Renal cortical epithelial cell (primary cell): ENCODE measurements at regions not wholly inside any gene's neighbourhood (a gene's known extent, or its start where the extent isn't known, plus 50 kb on each side); places are given as distances from the start of the nearest gene placed in this dataset.

Experiments
- DNase-seq: peaks from one replicate; pipeline ENCODE4 v3.0.0-alpha.2; 2011; ENCODE audit warnings: low read depth

- DNase-seq, result no peak
Measured at GRCh38 chr1:244196571-244197285, 145.6 kb downstream of the ZBTB18 start.

- DNase-seq, result no peak
Measured at GRCh38 chr1:244197851-244198375, 146.8 kb downstream of the ZBTB18 start.

GRCh38 chr1:244199902-244200301, 148.8 kb downstream of the ZBTB18 start:
- DNase-seq, result no peak

- no peak for DNase-seq
Measured at GRCh38 chr1:244200596-244200995, 149.5 kb downstream of the ZBTB18 start.

DNA sequence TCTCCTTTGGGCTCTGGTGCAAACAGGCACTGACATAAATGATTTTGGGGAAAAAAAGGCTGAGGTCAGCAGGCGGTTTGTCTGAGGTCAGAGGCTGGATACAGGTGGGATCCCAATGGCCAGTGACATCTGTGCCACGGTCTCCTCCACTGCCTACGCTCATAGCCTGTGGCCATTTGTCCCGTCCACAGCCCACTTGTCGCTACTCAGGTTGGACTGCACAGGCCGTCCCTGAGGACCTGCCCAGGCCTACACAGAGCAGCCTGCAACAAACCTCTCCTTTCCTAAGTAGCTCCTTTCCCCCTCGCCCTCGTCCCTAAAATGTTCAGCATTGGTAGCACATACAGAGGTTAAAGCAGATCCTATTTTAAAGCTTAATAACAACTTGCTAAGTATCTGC, 150.7 kb downstream of the ZBTB18 start:
- DNase-seq, result no peak

DNA sequence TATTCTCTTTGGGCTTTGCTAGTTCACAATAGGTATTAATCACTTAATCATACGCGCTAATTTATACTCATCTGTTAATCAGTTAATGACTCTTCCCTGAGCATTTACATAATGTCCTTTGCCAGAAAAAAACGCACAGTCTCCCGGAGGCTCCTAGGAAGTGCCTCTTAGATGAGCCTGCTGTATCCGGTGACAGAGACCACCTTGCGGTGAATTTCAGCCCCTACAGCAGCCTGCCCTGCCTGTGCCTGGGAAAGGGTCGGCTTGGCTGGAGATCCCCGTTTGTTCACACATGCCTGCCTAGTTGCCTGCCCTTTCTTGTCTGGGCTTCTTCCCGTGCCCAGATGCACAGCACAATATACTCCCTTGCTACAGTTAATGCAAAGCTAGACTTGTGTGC, 152.9 kb downstream of the ZBTB18 start:
- no peak for DNase-seq

DNA sequence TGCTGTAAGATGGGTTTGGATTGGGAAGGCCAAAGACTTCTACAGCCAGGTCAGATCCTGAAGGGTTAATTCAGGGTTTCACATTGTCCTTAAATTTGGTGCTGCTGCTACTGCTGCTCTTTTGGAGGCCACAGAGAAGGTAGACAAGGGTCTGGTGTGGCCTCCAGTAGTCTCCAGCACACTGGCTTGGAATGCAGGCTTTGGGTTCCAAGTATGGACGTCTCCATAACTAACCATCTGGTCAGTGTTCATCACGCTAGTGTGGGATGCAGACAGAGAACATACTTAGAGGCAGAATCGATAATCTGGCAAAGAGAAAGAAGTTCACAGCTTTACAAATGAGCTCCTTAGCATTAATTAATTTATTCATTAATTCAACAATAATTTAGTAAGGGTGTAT, 154.1 kb downstream of the ZBTB18 start:
- no peak for DNase-seq

- no peak for DNase-seq
Measured at GRCh38 chr1:244205906-244206305, 154.8 kb downstream of the ZBTB18 start.

DNA sequence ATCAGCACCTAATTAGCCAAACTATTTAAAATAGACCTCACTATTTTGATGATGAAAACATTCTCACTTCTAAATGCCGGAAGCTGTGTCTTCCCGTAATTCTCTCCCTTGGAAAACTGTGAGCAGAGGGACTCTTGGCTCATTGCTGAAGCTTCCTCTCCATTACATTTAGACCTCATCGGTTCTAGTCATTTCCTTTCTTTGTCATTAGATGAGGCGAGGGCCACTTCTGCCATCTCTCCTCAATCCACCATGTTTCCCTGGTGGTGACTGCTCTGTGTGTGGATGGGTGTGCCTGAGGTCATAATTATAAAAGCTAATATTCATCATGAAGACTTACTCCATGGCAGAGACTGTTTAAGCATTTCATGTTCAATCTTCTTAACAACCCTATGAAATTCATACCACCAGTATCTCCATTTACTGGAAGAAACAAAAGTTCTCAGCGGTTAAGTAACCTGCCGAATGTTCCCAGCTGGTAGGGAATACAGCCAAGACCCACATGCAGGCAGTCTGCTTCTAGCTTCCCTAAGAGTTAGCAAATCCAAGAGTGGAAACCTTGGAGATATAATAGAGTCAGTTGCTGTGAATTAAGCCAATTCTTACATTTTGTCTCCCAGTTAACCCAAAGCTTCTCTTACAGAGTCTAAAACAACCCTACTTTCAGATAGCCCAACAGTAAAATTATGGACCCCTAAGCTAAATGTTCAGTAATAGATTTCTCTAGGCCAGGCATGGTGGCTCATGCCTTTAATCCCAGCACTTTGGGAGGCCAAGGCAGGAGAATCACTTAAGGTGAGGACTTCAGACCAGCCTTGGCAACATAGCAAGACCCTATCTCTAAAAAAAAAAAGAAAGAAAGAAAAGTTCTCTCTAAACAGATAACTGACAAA, 156.2 kb downstream of the ZBTB18 start:
- DNase-seq, result no peak

DNA sequence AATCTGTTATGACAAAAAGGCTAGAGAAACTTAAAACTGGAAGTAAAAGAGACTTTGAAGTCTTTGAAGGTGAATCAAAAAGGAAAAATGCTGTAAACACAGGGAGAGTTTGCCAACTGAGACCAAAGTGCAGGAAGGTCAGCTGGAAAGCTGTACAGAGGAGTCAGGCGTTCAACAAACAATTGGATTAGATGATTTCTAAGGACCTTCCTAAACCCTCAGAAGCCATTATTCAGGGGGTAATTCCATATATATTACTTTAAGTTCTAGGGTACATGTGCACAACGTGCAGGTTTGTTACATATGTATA, 156.8 kb downstream of the ZBTB18 start:
- peak; percentile 76 for DNase-seq

DNA sequence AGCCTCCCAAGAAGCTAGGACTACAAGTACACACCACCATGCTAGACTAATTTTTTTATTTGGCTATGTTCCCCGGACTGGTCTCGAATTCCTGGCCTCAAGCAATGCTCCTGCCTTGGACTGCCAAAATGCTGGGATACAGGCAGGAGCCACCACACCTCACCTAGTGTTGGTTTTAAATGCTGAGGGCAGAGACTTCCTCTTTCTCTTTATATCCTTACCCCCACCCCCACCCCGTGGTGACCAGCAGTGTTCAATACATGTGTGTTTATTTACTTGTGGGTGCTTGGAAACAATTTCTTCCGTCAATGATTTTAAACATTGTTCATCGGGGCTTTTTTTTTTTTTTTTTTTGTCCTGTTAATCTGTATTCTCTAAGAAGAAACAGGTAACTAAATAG, 158.9 kb downstream of the ZBTB18 start:
- no peak for DNase-seq

DNA sequence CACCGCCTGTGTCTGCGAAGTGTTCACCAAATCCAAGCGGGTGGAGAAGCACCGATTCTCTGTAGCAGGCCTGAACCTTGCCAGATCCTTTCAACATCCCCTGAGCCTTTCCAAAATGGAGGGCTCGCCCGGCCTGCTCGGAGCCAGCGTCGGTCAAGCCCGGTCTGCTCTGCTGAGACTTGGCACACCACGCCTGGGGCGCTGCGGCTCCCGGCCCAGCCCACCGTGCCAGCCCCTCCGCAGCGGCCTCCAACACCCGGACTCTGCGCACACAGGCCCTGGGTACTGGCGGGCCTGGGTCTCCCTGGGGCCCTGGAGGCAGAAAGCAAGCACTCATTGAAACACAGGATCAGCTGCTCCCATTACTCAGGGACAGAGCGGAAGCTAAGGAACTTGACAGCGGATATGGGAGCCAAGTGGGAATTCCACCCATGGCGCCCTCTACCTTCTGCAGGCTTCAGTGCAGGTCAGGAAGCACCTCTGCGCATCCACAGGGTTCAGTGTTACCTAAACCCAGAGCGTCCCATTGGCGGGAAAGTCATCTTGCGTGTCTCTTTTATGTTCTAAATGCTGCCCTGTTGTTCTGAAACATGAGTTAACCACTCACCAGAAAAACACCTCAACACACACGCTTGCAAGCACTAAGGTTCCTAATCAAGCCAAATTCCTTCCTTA, 159.9 kb downstream of the ZBTB18 start:
- DNase-seq, result no peak

DNA sequence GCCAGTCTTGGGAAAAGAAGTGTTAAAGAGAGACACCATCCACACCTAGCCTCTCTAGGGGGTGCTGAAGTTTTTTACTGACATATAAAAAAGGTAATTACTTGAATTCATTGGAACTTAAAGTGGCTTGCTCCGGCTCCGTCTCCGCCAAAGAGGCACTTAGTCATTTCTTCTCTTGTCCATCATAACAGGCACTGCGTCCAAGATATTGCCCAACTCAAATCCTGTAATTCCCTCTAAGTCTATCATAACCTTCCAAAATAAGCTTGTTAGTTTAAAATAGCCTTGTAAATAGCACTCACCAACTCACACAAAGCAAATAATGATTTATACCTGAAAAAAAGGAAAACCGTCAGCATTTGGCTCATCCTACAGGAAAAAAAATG, 160.5 kb downstream of the ZBTB18 start:
- no peak for DNase-seq

DNA sequence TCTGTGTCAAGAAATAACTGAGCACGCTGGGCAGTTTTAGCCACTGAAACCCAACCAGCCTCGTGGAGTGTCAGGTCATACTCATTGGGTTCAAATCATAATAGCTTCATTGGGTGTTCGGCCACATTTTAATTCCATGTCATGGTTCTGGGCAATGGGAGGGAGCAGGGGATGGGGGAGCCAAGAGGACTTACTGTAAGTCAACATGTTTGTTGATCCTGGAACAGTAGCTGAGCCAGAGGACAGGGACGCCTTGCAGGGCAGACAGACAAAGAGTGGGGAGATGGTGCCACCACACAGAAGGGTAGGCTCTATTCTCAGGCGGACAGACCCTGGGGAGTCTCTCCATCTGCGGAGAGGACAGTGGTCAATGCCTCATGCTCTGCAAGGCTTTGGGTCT, 161.1 kb downstream of the ZBTB18 start:
- DNase-seq, result no peak

DNA sequence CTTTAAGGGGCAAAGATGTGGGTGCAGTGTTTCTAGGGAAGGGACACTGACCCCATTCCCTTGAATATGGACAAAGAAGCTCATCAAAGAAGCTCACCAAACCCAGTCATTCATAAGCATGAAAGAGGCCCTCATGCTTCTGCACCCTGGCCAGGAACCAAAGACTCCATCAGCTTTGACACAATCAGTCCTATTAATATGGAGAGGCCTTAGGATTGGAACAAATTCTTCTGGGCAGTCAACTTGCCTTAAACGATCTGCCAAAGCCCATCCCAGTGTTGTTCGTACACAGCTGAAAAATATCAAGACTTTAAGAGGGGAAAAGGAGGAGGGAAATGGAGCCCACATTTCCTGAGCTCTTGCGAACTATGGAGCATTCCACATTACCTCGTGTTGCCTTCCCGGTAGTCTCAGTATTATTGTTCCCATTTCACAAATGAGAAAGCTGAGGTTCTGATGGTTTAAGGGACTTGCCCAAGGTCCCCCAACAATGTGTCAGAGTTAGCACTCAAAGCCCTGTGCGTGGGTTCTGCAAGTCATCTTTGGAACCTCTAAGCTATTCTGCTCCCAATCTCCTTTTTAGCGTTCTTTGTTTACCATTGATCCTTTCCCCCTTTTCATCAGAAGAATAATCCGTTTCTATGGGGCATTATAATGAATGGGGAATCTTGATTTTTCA, 161.9 kb downstream of the ZBTB18 start:
- no peak for DNase-seq

- peak; percentile 99 for DNase-seq
Measured at GRCh38 chr1:244214009-244214967, 163.2 kb downstream of the ZBTB18 start.

- DNase-seq, result no peak
Measured at GRCh38 chr1:244216836-244217235, 165.8 kb downstream of the ZBTB18 start.

DNA sequence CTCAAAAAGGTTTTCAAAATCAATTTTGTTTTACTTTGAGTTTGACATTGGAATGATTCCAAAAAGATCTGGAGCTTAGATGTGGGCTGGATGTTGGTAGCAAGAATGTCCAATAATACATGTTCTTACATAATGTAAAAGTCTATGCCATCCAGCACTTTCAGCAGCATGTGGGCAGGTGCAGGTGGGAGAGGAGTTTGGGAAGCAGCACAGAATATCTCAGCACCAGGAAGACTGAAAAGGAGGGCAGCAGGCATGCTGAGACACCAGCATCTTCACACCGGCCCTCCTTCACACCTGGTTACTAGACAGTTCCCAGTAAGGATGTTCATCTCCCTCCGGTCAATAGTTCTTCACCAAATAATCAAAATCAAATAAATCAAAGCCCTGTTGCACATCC, 166.6 kb downstream of the ZBTB18 start:
- DNase-seq, result no peak

DNA sequence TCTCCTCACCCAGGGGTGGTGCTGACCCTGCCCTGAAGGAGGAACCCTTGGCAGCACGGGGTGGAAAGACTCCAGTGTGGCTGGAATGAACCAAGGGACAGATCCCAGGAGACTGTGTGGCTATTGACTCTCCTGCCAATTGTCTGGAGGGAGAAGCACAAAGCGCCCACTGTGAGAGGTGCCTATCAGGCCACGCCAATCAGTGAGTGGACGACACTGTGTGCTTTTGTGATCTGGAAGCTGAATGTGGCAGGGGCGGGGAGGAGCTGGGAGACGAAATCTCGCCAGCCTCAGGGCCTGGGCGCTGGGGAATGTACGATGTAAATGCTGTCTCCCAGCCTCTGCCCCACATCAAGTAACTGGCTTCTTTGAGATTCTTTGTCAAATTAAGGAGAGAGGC, 167.1 kb downstream of the ZBTB18 start:
- no peak for DNase-seq

DNA sequence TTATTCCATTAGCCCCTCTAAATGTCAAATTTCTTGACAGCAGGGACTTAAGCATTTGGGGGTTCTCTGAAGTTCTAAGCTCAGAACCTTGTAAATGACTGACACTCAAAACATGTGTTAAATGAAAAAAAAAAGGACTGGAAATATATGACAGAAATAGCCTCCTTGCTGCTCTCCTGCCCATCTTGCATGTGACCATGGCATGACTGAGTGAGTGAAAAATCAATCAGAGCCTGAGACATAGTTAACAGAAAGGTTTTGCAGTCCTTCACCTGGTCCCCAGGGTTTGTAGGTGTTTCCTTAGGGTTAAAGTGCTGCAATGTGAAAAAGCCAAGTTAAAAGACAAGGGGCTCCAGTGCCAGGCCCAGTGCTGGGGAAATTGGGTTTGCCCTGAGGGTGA, 168.1 kb downstream of the ZBTB18 start:
- DNase-seq, result no peak

- no peak for DNase-seq
Measured at GRCh38 chr1:244219802-244220201, 168.7 kb downstream of the ZBTB18 start.
